Suppressor macrophage treated with lipopolysaccharide for 1 hour (primary cell): ENCODE measurements at regions not wholly inside any gene's neighbourhood (a gene's known extent, or its start where the extent isn't known, plus 50 kb on each side); places are given as distances from the start of the nearest gene placed in this dataset.
"Not testable (repeated sequence)": the region's sequence is repeated elsewhere in the genome, so short reads cannot be mapped to it uniquely, and the experiment has no call there.

Experiments used
- DNase-seq, 3 donors: peaks; one replicate each; pipeline ENCODE4 v3.0.0-alpha.2; 2020 to 2022

GRCh38 chr11:87531835-87532234, 494.1 kb downstream of the TMEM135 start:
- DNase-seq = not testable (repeated sequence)

DNA sequence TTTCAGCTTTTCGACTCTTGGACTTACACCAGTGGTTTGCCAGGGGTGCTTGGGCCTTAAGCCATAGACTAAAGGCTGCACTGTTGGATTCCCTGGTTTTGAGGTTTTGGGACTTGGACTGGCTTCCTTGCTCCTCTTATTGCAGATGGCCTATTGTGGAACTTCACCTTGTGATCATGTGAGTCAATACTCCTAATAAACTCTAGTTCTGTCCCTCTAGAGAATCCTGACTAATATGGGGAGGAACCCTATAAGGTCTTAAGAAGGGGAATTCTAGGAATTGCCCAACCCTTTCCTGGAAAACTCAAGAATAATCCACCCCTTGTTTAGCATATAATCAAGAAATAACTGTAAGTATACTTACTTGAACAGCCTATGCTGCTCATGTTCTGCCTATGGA, 491.8 kb downstream of the TMEM135 start:
- DNase-seq = no peak

GRCh38 chr11:87528752-87529151, 491.0 kb downstream of the TMEM135 start:
- no peak for DNase-seq

DNA sequence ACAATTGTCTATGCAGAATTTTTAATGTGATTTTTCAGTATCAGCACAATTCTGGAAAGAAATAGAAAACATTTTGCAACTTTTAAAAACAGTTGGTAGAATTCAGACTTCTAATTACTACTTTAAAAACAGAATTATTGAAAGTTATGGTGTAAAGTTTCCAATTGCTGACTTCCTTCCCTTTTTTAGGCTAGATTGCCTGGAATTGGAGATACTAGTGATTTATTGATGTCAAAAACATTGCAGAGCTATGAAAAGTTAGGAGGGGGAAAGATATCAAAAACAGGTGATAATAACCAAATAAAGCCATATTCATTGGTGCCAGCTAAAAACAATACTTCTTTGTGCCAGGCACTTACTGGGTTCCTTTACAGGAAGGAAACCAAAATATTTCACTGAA, 485.5 kb downstream of the TMEM135 start:
- DNase-seq = no peak

GRCh38 chr11:87518266-87518665, 480.5 kb downstream of the TMEM135 start:
- DNase-seq = no peak

GRCh38 chr11:87517351-87517750, 479.6 kb downstream of the TMEM135 start:
- DNase-seq = no peak

- DNase-seq = not testable (repeated sequence)
These were observed 470.0 kb downstream of the TMEM135 start for GRCh38 chr11:87507722-87508121.

GRCh38 chr11:87506946-87507345, 469.2 kb downstream of the TMEM135 start:
- DNase-seq = not testable (repeated sequence)

- no peak for DNase-seq
These were observed 463.7 kb downstream of the TMEM135 start for GRCh38 chr11:87501388-87501787.

- DNase-seq = not testable (repeated sequence)
These were observed 457.2 kb downstream of the TMEM135 start for GRCh38 chr11:87494936-87495335.

DNA sequence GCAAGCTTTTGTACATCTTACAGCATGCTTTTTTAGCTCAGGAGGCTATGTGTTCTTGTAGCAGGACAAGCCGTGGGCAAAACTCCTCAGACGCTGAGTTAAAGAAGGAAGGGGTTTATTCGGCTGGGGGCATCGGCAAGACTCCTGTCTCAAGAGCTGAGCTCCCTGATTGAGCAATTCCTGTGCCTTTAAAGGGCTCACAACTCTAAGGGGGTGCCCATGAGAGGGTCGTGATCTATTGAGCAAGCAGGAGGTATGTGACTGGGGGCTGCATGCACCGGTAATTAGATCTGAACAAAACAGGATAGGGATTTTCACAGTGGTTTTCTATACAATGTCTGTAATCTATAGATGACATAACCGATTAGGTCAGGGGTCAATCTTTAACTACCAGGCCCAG, 456.3 kb downstream of the TMEM135 start:
- DNase-seq = not testable (repeated sequence)

DNA sequence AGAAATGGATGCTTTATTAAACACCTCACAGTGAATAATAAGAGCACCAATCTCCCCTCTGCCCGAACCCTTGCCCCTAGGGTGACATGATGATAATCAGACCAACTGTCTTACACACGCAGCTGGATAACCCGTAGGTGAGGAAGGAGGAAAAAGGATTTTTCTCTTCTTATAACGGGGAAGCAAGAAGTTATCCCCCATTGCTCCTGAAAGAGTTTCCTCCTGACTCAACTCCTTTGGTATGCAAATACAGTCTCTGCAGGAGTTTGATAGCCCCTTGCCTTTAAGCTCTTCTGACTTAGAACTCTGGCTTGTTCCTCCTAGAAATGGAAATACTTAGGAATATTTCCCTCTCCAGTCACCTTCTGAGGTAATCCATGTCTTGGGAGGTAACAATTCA, 455.8 kb downstream of the TMEM135 start:
- no peak for DNase-seq

DNA sequence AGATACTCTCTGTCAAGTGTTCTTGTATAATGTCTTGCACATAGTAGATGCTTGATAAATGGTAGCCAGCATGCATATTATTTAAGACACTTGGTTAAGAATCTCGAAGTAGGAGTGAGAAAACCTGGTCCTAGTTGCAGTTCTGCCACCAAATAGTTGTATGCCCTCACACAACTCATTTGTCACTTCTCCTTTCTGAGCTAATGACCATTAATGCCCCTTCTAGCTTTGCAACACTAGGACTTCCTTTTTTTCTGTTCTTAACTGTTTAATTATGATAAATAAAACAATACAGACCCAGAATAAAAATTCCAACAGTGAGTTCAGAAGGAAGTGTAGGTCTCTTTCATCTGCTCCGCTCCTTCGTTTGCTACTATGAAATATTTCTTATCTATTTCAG, 453.6 kb downstream of the TMEM135 start:
- DNase-seq = peak in 1 of 3 donors; percentile 10

DNA sequence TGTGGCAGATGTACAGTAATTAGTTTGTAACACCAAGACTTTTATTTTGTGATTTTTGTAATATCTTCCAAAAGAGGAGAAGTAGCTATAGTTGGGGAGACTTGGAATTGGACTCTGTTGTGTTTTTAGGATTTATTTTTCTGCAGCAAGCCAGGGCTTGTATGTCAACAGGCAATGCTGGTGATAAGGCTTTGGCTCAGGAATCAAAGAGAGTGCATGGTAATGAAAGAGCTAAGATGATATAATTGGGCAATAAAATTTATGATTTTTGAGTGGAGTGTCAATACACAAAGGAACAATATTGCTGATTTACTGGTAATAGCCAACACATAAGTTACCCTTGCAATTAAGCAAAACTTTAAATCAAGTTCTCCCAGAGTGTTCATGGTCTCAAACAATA, 452.9 kb downstream of the TMEM135 start:
- no peak for DNase-seq

DNA sequence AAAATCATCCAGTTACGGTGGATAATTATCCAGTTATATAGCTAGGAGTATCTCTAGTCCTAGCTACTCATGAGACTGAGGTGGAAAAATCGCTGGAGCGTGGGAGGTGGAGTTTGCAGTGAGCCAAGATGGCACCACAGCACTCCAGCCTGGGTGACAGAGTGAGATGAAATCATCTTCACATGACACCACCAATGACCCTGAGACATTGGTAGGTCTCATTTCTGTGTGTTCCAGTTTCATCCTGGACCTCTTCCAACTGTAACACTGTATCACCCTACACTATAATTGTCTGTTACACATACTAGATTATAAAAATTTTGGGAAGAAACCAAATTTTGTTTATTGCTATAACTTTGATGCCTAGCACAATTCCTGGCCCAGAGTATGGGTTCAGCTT, 446.8 kb downstream of the TMEM135 start:
- DNase-seq = no peak

DNA sequence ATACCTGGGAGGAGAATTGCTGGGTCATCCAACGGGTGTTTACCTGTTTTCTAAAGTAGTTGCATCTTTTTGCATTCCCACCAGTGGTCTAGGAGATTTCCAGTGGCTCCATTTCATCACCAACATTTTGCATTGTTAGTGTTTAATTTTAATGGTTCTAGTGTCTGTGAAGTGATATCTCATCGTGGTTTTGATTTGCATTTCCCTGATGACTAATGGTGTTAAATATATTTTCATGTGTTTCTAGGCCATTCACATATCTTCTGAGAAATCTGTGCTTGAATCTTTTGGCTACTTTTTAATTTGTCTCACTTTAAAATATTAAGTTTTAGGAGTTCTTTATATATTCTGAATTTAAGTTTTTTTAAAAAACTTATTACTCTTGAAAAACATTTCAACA, 439.6 kb downstream of the TMEM135 start:
- no peak for DNase-seq

GRCh38 chr11:87473174-87473573, 435.4 kb downstream of the TMEM135 start:
- DNase-seq = no peak

- no peak for DNase-seq
These were observed 428.5 kb downstream of the TMEM135 start for GRCh38 chr11:87466223-87466622.

DNA sequence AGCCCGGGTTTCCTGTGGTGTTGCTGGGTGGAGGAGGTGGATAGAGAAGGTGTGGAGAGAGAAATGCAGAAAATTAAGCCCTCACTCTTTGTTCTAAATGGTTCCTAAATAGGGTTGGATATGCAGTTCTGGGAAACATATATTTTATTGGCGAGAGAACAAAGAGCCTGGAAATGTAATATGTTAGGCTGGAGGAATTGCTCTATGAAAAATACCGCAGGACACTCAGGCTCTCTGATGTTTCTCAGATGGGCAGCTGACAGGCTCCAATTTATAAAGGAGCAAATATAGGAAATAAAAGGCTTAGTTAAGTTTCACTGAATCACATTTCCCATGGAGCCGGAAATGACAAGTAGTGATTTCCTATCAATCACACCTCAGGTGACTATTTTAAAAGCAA, 428.0 kb downstream of the TMEM135 start:
- no peak for DNase-seq

DNA sequence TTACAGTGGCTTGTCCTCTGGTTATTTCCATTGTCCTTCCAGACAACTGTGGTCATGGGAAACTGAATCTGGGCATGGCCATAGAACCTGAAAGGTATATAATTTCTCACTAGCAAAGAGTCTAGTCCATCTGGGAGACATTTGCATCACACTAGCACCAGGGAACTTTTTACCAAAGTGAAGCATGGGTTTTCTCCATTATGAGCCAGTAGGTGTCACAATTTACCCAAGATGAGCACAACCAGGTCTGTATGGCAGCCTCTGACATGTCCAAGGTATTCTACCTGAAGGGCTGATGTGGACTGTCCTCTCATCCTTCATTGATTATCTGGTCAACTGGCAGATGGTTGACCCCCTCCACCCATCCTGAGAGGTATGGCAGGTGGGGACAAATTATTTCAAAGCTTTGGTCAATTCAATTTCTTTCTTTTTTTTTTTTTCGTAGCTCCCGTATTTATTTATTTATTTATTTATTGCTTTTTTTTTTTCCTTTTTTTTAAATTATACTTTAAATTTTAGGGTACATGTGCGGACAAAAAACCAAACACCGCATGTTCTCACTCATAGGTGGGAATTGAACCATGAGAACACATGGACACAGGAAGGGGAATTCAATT, 425.9 kb downstream of the TMEM135 start:
- DNase-seq = no peak

GRCh38 chr11:87462171-87462570, 424.4 kb downstream of the TMEM135 start:
- DNase-seq = no peak

DNA sequence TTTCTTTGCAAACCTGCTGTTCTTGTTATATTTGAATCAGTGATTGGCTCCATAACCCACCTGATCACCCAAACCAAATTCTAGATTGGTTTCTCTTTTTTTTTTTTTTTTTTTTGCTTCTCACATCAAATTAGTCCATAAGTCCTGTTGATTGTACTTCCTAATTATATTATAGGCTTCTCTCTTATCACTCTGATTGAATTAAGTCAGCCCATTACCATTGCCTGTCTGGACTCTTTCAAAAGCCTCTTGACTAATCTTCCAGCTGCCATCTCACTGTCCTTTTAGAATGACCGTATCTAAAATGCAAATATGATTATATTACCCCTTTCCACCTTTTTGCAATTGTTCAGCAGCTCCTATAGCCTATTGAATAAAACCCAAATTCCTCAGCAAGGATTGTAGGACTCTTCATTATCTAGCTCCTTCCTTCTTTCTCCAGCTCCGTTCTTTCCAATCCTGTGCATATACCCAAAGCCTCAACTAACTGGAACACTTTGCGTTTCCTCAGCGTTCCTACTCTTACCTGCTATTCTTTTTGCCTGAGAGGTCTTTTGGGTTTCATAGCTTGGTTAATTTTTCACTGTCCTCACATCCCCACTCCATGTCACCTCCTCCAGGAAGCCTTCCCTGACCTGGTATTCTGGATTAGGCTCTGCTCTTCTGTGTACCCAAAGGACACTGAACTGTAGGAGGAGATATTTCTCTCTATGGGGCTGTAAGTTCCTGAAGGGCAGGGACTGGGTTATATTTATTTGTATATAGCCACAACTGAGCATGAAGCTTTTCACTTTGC, 423.3 kb downstream of the TMEM135 start:
- DNase-seq = no peak

DNA sequence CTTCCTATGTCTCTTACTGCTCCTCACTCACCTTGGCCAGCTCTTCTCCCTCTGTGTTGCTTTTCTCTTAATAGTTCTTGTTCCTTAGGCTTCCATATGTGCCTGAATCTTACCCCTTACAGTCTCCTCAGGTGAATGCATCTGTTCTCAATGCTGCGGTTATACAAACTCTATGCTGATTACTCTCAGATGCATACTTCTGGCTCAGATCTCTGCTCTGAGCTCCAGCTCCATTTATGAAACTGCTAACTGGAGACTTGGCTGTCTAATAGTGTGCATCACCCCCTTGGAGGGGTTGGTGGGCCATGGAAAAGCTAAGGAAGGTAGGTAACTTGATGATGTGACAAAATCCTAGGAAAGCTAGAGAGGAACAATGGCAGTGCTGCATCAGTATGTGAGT, 422.5 kb downstream of the TMEM135 start:
- no peak for DNase-seq

GRCh38 chr11:87459351-87459750, 421.6 kb downstream of the TMEM135 start:
- DNase-seq = no peak

GRCh38 chr11:87456499-87456898, 418.8 kb downstream of the TMEM135 start:
- DNase-seq = no peak
